HG03103 (cell line): ENCODE measurements at regions not wholly inside any gene's neighbourhood (a gene's known extent, or its start where the extent isn't known, plus 50 kb on each side); places are given as distances from the start of the nearest gene placed in this dataset.

Experiments
- ATAC-seq: cut with Tn5 transposase; IDR thresholded peaks from one replicate; pipeline ENCODE4 v1.9.1; 2021; ENCODE audit warnings: low read depth; ENCODE audit not compliant: unreplicated experiment

GRCh38 chr21:24308183-24308582 lies 1299.1 kb downstream of the MRPL39 start:
- no peak for ATAC-seq

- no peak for ATAC-seq
Observed at GRCh38 chr21:24302400-24302799, 1304.9 kb downstream of the MRPL39 start.

GRCh38 chr21:24298040-24298439 lies 1309.2 kb downstream of the MRPL39 start:
- ATAC-seq = no peak

GRCh38 chr21:24294171-24294570 lies 1313.1 kb downstream of the MRPL39 start:
- ATAC-seq = no peak

- ATAC-seq = no peak
Observed at GRCh38 chr21:24290151-24290833, 1317.0 kb downstream of the MRPL39 start.

GRCh38 chr21:24289539-24289938 lies 1317.7 kb downstream of the MRPL39 start:
- no peak for ATAC-seq

- ATAC-seq = no peak
Observed at GRCh38 chr21:24280596-24280995, 1326.7 kb downstream of the MRPL39 start.

GRCh38 chr21:24278711-24279110 lies 1328.6 kb downstream of the MRPL39 start:
- ATAC-seq = no peak

GRCh38 chr21:24276204-24276603 lies 1331.1 kb downstream of the MRPL39 start:
- no peak for ATAC-seq

GRCh38 chr21:24275616-24276015 lies 1331.7 kb downstream of the MRPL39 start:
- ATAC-seq = no peak

- ATAC-seq = no peak
Observed at GRCh38 chr21:24272521-24272938, 1334.8 kb downstream of the MRPL39 start.

- no peak for ATAC-seq
Observed at GRCh38 chr21:24265987-24266386, 1341.3 kb downstream of the MRPL39 start.

- no peak for ATAC-seq
Observed at GRCh38 chr21:24260751-24261150, 1346.5 kb downstream of the MRPL39 start.

- ATAC-seq = no peak
Observed at GRCh38 chr21:24259241-24259640, 1348.0 kb downstream of the MRPL39 start.

- ATAC-seq = no peak
Observed at GRCh38 chr21:24255591-24255990, 1351.7 kb downstream of the MRPL39 start.

GRCh38 chr21:24225431-24225830 lies 1381.8 kb downstream of the MRPL39 start:
- ATAC-seq = no peak

- no peak for ATAC-seq
Observed at GRCh38 chr21:24224422-24224821, 1382.9 kb downstream of the MRPL39 start.

- no peak for ATAC-seq
Observed at GRCh38 chr21:24223624-24224023, 1383.7 kb downstream of the MRPL39 start.

GRCh38 chr21:24222676-24223075 lies 1384.6 kb downstream of the MRPL39 start:
- no peak for ATAC-seq

GRCh38 chr21:24220446-24220845 lies 1386.8 kb downstream of the MRPL39 start:
- ATAC-seq = no peak

- no peak for ATAC-seq
Observed at GRCh38 chr21:24217151-24217550, 1390.1 kb downstream of the MRPL39 start.

GRCh38 chr21:24210130-24210529 lies 1397.2 kb downstream of the MRPL39 start:
- ATAC-seq = no peak
